ENCODE measurements at regions not wholly inside any gene's neighbourhood (a gene's known extent, or its start where the extent isn't known, plus 50 kb on each side); places are given as distances from the start of the nearest gene placed in this dataset.

GRCh38 chr1:185534801-185535200 is 199.4 kb upstream of the HMCN1 start:
- no peak for TF ChIP-seq CTCF (IDR thresholded peaks at IDR 0.05 in 8 of 11, conservative IDR thresholded peaks at IDR 0.05 in 3 of 11)
- TF ChIP-seq POLR2AphosphoS5 (IDR thresholded peaks at IDR 0.05): no peak
